ENCODE measurements at regions not wholly inside any gene's neighbourhood (a gene's known extent, or its start where the extent isn't known, plus 50 kb on each side); places are given as distances from the start of the nearest gene placed in this dataset.

- DNase-seq (peak in 1 of 4 donors; percentile 1), ATAC-seq (no peak)
- Histone ChIP-seq H3K27me3 (no peaks in the 10 kb centered on the region), H3K9me3 (no peaks in the 10 kb centered on the region), H3K4me3 (no peak overlapping the region), H3K27ac (no peak overlapping the region), H3K4me1 (no peaks in the 10 kb centered on the region), H3K36me3 (replicated peaks in 1 of 2; ENCODE audit: insufficient read depth in 1 of 2, low read depth in 2 of 2) (no peaks in the 10 kb centered on the region)
- intact Hi-C loops (cut with DNase I): loop anchor here (10.0 kb wide), 1 partner anchor 56 kb away; no protein-coding TSS in a partner anchor
- TF ChIP-seq POLR2A (IDR thresholded peaks at IDR 0.05): no peak
- TF ChIP-seq, protein P1, sequence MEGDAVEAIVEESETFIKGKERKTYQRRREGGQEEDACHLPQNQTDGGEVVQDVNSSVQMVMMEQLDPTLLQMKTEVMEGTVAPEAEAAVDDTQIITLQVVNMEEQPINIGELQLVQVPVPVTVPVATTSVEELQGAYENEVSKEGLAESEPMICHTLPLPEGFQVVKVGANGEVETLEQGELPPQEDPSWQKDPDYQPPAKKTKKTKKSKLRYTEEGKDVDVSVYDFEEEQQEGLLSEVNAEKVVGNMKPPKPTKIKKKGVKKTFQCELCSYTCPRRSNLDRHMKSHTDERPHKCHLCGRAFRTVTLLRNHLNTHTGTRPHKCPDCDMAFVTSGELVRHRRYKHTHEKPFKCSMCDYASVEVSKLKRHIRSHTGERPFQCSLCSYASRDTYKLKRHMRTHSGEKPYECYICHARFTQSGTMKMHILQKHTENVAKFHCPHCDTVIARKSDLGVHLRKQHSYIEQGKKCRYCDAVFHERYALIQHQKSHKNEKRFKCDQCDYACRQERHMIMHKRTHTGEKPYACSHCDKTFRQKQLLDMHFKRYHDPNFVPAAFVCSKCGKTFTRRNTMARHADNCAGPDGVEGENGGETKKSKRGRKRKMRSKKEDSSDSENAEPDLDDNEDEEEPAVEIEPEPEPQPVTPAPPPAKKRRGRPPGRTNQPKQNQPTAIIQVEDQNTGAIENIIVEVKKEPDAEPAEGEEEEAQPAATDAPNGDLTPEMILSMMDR (IDR thresholded peaks at IDR 0.05): no peak
- WGBS, 2 donors: 62 to 73% methylated on average over 8 of the region's 8 CpGs
Measured at GRCh38 chrX:42398967-42399631, 378.9 kb downstream of the PPP1R2C start.

DNA sequence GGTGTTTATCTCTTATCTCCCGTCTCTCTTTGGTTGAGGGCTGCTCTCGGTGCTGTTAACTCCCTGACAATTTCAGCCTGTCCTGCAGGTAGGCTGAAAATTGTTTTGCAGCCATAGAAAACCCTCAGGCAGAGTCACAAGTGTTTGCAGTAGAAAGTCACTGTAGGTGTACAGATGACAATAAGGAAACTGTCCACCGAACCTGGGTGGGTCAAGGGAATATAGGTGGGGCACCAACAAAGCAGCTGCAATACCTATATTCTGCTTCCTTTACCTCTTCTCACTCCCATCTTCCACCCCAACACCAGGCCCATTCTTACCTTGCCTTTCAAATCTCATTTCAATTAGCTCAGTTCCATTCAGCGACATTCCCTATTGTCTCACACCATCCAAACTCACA is 381.8 kb downstream of the PPP1R2C start:
- no peaks in the 10 kb centered on the region for H3K9me3 ChIP-seq
- DNase-seq (no peak), ATAC-seq (no peak)
- WGBS, 2 donors: 65 to 83% methylated on average over 2 to 4 of the region's 4 CpGs
- intact Hi-C loops (cut with DNase I): loop anchor here (10.0 kb wide), 1 partner anchor 59 kb away; no protein-coding TSS in a partner anchor
- no peak overlapping the region for H3K4me3 ChIP-seq
- no peaks in the 10 kb centered on the region for H3K4me1 ChIP-seq
- H3K36me3 ChIP-seq (replicated peaks in 1 of 2; ENCODE audit: insufficient read depth in 1 of 2, low read depth in 2 of 2): no peaks in the 10 kb centered on the region
- H3K27ac ChIP-seq: no peak overlapping the region
- TF ChIP-seq, protein P1 (IDR thresholded peaks at IDR 0.05): no peak
- TF ChIP-seq POLR2A (IDR thresholded peaks at IDR 0.05): no peak
- H3K27me3 ChIP-seq: no peaks in the 10 kb centered on the region

GRCh38 chrX:42392846-42393245 is 385.1 kb downstream of the PPP1R2C start:
- no peak for TF ChIP-seq POLR2A (IDR thresholded peaks at IDR 0.05)
- TF ChIP-seq, protein P1 (IDR thresholded peaks at IDR 0.05): no peak
- intact Hi-C loops (cut with DNase I): loop anchor here (10.0 kb wide), 1 partner anchor 62 kb away; no protein-coding TSS in a partner anchor
- 54 to 59% methylated on average over 1 of the region's 1 CpG for WGBS, 2 donors
- H3K27me3 ChIP-seq: no peaks in the 10 kb centered on the region
- no peaks in the 10 kb centered on the region for H3K4me1 ChIP-seq
- no peak for DNase-seq
- no peak overlapping the region for H3K4me3 ChIP-seq
- no peaks in the 10 kb centered on the region for H3K9me3 ChIP-seq
- no peak for ATAC-seq
- H3K27ac ChIP-seq: no peak overlapping the region
- H3K36me3 ChIP-seq (replicated peaks in 1 of 2; ENCODE audit: insufficient read depth in 1 of 2, low read depth in 2 of 2): no peaks in the 10 kb centered on the region

GRCh38 chrX:42386681-42387080 is 391.3 kb downstream of the PPP1R2C start:
- H3K27ac ChIP-seq: no peak overlapping the region
- intact Hi-C loops (cut with DNase I): no loop called here
- H3K4me3 ChIP-seq: no peak overlapping the region
- H3K4me1 ChIP-seq: no peaks in the 10 kb centered on the region
- no peak for TF ChIP-seq POLR2A (IDR thresholded peaks at IDR 0.05)
- TF ChIP-seq, protein P1 (IDR thresholded peaks at IDR 0.05): no peak
- DNase-seq: no peak
- H3K36me3 ChIP-seq (replicated peaks in 1 of 2; ENCODE audit: insufficient read depth in 1 of 2, low read depth in 2 of 2): no peaks in the 10 kb centered on the region
- no peaks in the 10 kb centered on the region for H3K27me3 ChIP-seq
- WGBS, 2 donors: 80 to 86% methylated on average over 2 of the region's 2 CpGs
- H3K9me3 ChIP-seq: no peaks in the 10 kb centered on the region
- no peak for ATAC-seq

DNA sequence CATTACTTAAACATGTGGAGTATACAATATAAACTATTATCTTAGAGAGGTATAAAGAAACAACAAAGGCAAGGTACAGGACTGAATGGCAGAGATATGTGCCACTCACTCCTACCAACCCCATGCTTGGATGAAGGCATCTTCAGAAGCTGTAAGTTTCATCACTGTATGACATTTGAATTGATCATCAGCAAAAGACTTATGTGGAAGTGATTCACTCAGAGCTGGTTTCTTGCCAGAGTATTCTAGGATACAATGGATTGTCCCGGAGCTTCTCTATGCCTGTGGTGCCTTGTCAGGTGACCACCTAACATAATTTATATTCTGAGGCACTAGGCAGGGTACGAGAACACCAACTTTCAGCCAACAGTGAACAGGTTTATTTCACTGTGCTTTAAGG is 392.2 kb downstream of the PPP1R2C start:
- intact Hi-C loops (cut with DNase I): no loop called here
- DNase-seq: no peak
- Histone ChIP-seq H3K4me1 (no peaks in the 10 kb centered on the region), H3K4me3 (no peak overlapping the region), H3K27ac (no peak overlapping the region), H3K9me3 (no peaks in the 10 kb centered on the region), H3K27me3 (no peaks in the 10 kb centered on the region), H3K36me3 (replicated peaks in 1 of 2; ENCODE audit: insufficient read depth in 1 of 2, low read depth in 2 of 2) (no peaks in the 10 kb centered on the region)
- TF ChIP-seq POLR2A (IDR thresholded peaks at IDR 0.05): no peak
- TF ChIP-seq, protein P1 (IDR thresholded peaks at IDR 0.05): no peak
- WGBS, 2 donors: 72 to 79% methylated on average over 2 of the region's 2 CpGs
- no peak for ATAC-seq

Data from body of pancreas (tissue), 4 donors.